C4-2B (cell line): ENCODE measurements at regions not wholly inside any gene's neighbourhood (a gene's known extent, or its start where the extent isn't known, plus 50 kb on each side); places are given as distances from the start of the nearest gene placed in this dataset.

Experiments
- H3K27ac ChIP-seq: fragments of 450-650 bp; 2 replicates; pipeline ENCODE4 v1.5.1; 2017
- ZFX ChIP-seq: fragments of 450-650 bp; IDR thresholded peaks from 2 replicates; pipeline ENCODE4 v1.6.1; 2017
- TF ChIP-seq, protein P1 (sequence below): fragments of 450-650 bp; conservative IDR thresholded peaks from 2 replicates; pipeline ENCODE4 v1.5.1; 2017; ENCODE audit warnings: mild to moderate bottlenecking

DNA sequence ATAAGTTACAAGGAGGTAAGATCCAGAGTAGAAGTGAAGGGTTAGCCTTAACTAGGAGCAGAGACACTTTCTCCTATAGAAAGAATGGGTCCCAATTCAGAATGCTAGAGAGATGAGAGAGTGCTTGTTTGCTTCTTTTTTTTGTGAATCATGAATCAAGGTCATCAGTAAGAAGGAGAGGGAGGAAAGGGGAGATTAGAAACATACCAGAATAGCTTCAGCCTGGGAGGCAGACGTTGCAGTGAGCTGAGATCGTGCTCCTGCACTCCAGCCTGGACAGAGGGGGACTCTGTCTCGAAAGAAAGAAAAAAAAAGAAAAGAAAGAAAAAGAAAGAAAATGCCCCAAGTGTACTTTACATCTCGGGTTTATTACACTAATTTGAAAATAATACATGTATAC lies 55.8 kb upstream of the SLC35F5 start:
- TF ChIP-seq, protein P1, sequence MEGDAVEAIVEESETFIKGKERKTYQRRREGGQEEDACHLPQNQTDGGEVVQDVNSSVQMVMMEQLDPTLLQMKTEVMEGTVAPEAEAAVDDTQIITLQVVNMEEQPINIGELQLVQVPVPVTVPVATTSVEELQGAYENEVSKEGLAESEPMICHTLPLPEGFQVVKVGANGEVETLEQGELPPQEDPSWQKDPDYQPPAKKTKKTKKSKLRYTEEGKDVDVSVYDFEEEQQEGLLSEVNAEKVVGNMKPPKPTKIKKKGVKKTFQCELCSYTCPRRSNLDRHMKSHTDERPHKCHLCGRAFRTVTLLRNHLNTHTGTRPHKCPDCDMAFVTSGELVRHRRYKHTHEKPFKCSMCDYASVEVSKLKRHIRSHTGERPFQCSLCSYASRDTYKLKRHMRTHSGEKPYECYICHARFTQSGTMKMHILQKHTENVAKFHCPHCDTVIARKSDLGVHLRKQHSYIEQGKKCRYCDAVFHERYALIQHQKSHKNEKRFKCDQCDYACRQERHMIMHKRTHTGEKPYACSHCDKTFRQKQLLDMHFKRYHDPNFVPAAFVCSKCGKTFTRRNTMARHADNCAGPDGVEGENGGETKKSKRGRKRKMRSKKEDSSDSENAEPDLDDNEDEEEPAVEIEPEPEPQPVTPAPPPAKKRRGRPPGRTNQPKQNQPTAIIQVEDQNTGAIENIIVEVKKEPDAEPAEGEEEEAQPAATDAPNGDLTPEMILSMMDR, result no peak
- no peak for TF ChIP-seq ZFX

DNA sequence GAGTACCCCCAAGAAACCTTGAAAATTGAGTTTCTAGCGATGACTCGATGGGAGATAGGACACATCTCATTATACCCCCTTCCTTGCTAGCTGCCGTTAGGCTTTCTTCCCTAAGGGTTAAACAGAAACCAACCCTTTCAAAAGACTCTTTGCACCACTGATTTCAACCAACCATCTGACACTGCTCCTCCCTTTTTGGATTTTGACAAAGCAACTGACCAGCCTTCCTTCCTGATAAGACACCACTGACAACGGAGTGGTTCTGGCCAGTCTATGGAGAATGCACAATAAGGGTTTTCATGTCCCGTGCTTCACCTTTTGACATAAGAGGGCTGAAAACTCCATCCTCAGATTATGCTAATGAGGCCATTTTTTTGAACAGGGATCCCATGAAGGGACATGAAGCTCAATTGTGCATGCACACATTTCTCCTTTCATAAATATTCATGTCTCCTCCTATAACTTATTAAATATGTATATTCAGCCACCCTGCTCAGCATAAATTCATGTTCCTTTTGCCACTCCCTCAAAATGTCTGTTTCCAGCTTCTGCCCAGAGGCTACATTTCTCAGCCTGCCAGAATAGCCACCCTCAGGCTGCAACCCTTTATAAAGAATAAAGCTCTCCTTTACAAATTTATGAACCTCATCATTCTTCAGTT lies 52.8 kb upstream of the SLC35F5 start:
- H3K27ac ChIP-seq, result no peak overlapping the region
- TF ChIP-seq ZFX, result no peak
- TF ChIP-seq, protein P1, result no peak

More for the DNA sequence above, 55.8 kb upstream of the SLC35F5 start:
- H3K27ac ChIP-seq, result no peak overlapping the region

DNA sequence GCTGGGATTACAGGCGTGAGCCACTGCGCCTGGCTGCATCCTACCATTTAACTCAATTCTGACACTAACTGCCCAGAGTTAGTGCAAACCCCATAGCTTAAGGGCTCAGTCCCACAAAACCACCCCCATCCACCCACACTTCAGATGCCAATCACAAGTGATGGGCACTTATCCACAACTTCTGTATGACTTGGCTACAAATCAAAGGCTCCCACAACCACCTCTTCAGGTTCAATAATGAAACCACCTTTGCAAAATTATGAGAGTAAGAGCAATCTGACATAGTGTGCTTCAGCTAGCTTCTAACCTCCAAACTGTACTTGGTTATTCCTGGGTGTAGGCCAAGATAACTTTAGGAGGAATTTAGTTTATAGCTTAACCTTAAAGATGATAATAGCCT lies 51.3 kb upstream of the SLC35F5 start:
- no peak for TF ChIP-seq ZFX
- TF ChIP-seq, protein P1, result no peak
- no peak overlapping the region for H3K27ac ChIP-seq

DNA sequence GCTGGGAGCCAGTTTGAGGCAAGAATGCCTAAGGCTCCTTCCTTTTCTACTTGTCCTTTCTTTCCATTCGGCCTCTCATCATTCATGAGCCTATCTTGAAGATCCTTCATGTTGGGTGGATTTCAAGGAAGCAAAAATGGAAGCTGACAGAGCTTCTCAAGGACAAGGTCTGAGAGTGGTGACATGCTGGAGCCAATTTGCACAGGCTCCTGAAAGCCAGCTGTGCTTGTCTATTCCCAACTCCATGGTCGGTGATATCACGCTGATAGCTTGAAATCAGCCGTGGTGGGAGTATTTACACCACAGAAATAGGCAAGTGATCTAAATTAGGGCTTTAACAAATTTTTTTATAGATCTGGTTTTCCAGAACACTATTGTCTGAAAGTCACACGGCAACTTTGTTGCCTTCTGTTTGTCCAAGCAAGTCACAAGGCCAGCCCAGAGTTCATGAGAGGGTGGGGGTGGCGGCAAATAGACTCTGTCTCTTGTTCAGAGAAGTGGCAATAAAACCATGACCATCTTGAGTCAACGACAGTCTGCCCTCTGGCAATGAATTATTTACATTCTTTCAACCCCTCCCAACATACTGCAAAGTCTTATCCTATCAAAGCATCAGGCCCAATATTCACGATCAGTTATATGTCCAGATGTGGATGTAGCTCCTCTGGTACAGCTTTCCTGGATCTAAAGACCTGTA lies 49.9 kb upstream of the SLC35F5 start:
- no peak for TF ChIP-seq ZFX
- TF ChIP-seq, protein P1, result no peak
- no peak overlapping the region for H3K27ac ChIP-seq
